SK-N-MC (cell line): ENCODE measurements at regions not wholly inside any gene's neighbourhood (a gene's known extent, or its start where the extent isn't known, plus 50 kb on each side); places are given as distances from the start of the nearest gene placed in this dataset.

Source experiments
- DNase-seq: peaks from one replicate; pipeline ENCODE4 v3.0.0-alpha.2; 2011; ENCODE audit warnings: low read depth, low spot score
- H3K27ac ChIP-seq: fragments of 200-600 bp; sonication (generic); 2 replicates; pipeline ENCODE4 v1.5.1; 2016; ENCODE audit warnings: mixed run types
- H3K36me3 ChIP-seq: fragments of 200-600 bp; sonication (generic); 2 replicates; pipeline ENCODE4 v1.6.1; 2017; ENCODE audit warnings: antibody characterized with exemption, low read length, mixed read lengths; ENCODE audit not compliant: insufficient read depth
- H3K4me3 ChIP-seq: fragments of 200-600 bp; sonication (generic); 2 replicates; pipeline ENCODE4 v1.5.1; 2016
- H3K9ac ChIP-seq: fragments of 200-600 bp; sonication (generic); 2 replicates; pipeline ENCODE4 v1.8.0; 2017; ENCODE audit warnings: mixed run types, mixed read lengths; ENCODE audit not compliant: insufficient read length
- H3K9me3 ChIP-seq: fragments of 200-600 bp; sonication (generic); 2 replicates; pipeline ENCODE4 v1.6.1; 2017; ENCODE audit warnings: low read depth, mild to moderate bottlenecking, antibody characterized with exemption, low read length, moderate library complexity, mixed read lengths
- EZH2 ChIP-seq: fragments of 200-600 bp; sonication (generic); IDR thresholded peaks from one replicate; pipeline ENCODE4 v1.6.1; 2017; ENCODE audit warnings: antibody characterized with exemption
- FOXP2 ChIP-seq: optimal IDR thresholded peaks from 2 replicates; pipeline ENCODE3; 2011; ENCODE audit warnings: mild to moderate bottlenecking, moderate library complexity; ENCODE audit not compliant: insufficient read depth; ENCODE audit errors: extremely low read length, control extremely low read depth
- POLR2AphosphoS5 ChIP-seq: IDR thresholded peaks from 2 replicates; pipeline ENCODE4 v1.6.1; 2012; ENCODE audit warnings: mild to moderate bottlenecking, low read depth, low read length, borderline replicate concordance

- Histone ChIP-seq H3K4me3 (no peak overlapping the region), H3K9ac (no peak overlapping the region), H3K36me3 (no peaks in the 10 kb centered on the region), H3K9me3 (peaks cover 5% of the 10 kb centered on the region; the same call in 1 of the 2 replicates), H3K27ac (no peak overlapping the region)
- TF ChIP-seq EZH2 (no peak), FOXP2 (no peak), POLR2AphosphoS5 (no peak)
- DNase-seq: no peak
Measured at GRCh38 chr3:162170581-162170980, 674.0 kb downstream of the OTOL1 start.

- H3K9me3 ChIP-seq: peaks cover 5% of the 10 kb centered on the region; the same call in 1 of the 2 replicates
- no peak overlapping the region for H3K4me3 ChIP-seq
- DNase-seq: no peak
- no peak overlapping the region for H3K27ac ChIP-seq
- TF ChIP-seq EZH2: no peak
- no peak for TF ChIP-seq POLR2AphosphoS5
- no peak for TF ChIP-seq FOXP2
- H3K36me3 ChIP-seq: no peaks in the 10 kb centered on the region
- H3K9ac ChIP-seq: no peak overlapping the region
Measured at GRCh38 chr3:162171970-162172369, 675.4 kb downstream of the OTOL1 start.

DNA sequence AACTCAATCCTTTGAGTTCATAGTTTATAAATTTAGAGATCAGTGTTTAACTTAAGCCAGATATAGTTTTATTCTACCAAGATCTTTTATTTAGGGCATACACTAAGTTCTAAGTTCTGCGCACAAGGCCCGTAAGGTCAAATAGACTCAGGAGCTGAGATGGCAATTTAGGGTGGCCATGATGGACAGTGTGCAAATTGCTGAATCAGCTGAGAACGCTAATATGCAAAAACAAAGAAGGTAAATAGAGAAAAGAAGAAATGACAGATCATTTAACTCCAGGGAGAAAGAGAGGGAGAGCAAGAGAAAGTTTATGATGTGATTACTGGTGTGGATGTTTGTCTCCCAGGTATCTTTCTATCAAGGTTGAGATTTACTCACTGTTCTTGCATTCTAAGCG, 678.5 kb downstream of the OTOL1 start:
- no peak overlapping the region for H3K4me3 ChIP-seq
- no peak for DNase-seq
- H3K36me3 ChIP-seq: no peaks in the 10 kb centered on the region
- H3K27ac ChIP-seq: no peak overlapping the region
- peaks cover 5% of the 10 kb centered on the region; the same call in 1 of the 2 replicates for H3K9me3 ChIP-seq
- TF ChIP-seq POLR2AphosphoS5 (no peak), EZH2 (no peak), FOXP2 (no peak)
- H3K9ac ChIP-seq: no peak overlapping the region

DNA sequence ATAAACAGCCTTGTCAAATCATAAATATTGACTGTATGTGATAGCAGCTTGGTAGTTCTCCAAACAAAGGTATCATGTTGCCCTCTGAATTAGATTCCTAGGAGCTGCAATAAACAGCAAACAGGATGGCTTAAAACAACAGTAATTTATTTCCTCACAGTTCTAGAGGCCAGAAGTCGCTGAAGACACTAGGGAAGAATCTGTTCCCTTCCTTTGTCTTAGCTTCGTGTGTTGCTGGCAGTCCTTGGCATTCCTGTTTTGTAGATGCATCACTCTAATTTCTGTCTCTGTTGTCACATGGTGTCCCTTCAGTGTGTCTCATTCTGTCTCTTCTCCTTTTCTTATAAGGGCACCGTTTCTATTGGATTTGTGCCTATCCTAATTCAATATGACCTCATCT, 679.3 kb downstream of the OTOL1 start:
- Histone ChIP-seq H3K4me3 (no peak overlapping the region), H3K9me3 (peaks cover 5% of the 10 kb centered on the region; the same call in 1 of the 2 replicates), H3K27ac (no peak overlapping the region), H3K9ac (no peak overlapping the region), H3K36me3 (no peaks in the 10 kb centered on the region)
- DNase-seq: no peak
- TF ChIP-seq EZH2 (no peak), FOXP2 (no peak), POLR2AphosphoS5 (no peak)

DNA sequence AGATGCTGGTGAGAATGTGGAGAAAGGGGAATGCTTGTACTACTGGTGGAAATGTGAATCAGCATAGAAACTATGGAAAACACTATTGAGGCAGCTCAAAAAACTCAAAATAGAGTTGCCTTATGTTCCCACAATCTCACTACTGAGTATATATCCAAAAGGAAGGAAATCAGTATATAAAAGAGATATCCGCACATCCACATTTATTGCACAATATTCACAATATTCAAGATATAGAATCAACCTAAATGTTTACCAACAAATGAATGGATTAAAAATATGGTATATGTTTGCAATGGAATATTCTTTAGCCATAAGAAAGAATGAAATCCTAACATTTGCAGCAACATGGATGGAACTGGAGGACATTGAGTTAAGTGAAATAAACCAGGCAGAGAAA, 686.8 kb downstream of the OTOL1 start:
- Histone ChIP-seq H3K9ac (no peak overlapping the region), H3K9me3 (no peaks in the 10 kb centered on the region; the same call in 1 of the 2 replicates), H3K36me3 (no peaks in the 10 kb centered on the region), H3K27ac (no peak overlapping the region), H3K4me3 (no peak overlapping the region)
- TF ChIP-seq EZH2 (no peak), FOXP2 (no peak), POLR2AphosphoS5 (no peak)
- no peak for DNase-seq

- TF ChIP-seq EZH2 (no peak), FOXP2 (no peak), POLR2AphosphoS5 (no peak)
Measured at GRCh38 chr3:162192340-162193029, 695.9 kb downstream of the OTOL1 start.

DNA sequence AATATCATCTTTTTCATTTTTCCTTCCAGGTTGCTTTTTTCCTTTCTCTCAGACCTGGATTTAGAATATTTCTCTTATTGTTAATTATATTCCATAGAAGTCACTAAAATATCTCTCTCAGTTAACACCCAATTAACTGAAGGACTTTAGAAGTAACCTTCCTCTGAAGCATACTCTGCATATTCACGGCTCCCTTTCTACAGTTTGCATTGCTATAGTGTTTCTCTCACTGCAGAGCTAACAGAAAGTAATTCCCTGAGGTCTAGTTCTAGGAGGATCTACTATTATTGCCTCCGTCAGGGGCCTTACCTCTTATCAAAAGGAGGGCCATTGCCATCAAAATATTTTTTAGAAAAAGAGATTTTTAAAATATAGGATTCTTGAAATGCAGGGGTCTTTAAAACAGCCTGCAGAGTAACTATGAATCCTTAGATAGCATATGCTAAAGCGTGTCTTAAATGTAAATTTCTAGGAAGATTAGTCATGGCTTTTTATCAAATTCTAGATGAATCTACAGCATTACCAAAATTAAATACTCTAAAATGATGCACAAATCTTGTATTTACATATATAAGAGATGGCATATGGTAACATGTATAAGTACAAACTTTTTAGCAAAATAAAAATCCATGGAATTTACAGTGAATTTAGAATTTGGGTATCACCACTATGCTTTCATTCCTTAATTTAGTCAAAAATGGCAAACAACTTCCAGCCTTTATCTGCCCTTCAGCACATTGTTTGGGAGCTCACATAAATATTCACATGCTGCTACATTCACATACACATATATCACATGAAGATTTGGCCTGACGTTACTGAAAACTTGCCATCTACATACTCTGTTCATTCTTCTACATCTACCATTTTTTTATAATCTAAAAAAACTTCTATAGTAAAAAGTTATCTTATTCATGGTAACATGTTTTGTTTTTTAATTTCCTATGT, 696.8 kb downstream of the OTOL1 start:
- DNase-seq: no peak
- H3K27ac ChIP-seq: no peak overlapping the region
- no peaks in the 10 kb centered on the region for H3K36me3 ChIP-seq
- H3K9ac ChIP-seq: no peak overlapping the region
- H3K4me3 ChIP-seq: no peak overlapping the region
- H3K9me3 ChIP-seq: no peaks in the 10 kb centered on the region
- TF ChIP-seq FOXP2 (no peak), EZH2 (no peak), POLR2AphosphoS5 (no peak)

More at GRCh38 chr3:162192340-162193029, 695.9 kb downstream of the OTOL1 start:
- Histone ChIP-seq H3K27ac (no peak overlapping the region), H3K9ac (no peak overlapping the region), H3K36me3 (no peaks in the 10 kb centered on the region), H3K9me3 (no peaks in the 10 kb centered on the region), H3K4me3 (no peak overlapping the region)
- no peak for DNase-seq

GRCh38 chr3:162195147-162195546, 698.5 kb downstream of the OTOL1 start:
- no peak overlapping the region for H3K4me3 ChIP-seq
- H3K9ac ChIP-seq: no peak overlapping the region
- TF ChIP-seq POLR2AphosphoS5: no peak
- no peak for TF ChIP-seq EZH2
- no peak for TF ChIP-seq FOXP2
- H3K9me3 ChIP-seq: no peaks in the 10 kb centered on the region
- no peak overlapping the region for H3K27ac ChIP-seq
- no peak for DNase-seq
- no peaks in the 10 kb centered on the region for H3K36me3 ChIP-seq

GRCh38 chr3:162196964-162197363, 700.4 kb downstream of the OTOL1 start:
- Histone ChIP-seq H3K27ac (no peak overlapping the region), H3K4me3 (no peak overlapping the region), H3K9me3 (no peaks in the 10 kb centered on the region), H3K9ac (no peak overlapping the region), H3K36me3 (no peaks in the 10 kb centered on the region)
- TF ChIP-seq EZH2: no peak
- TF ChIP-seq POLR2AphosphoS5: no peak
- TF ChIP-seq FOXP2: no peak
- DNase-seq: no peak
